HG02870 (cell line): ENCODE measurements at regions not wholly inside any gene's neighbourhood (a gene's known extent, or its start where the extent isn't known, plus 50 kb on each side); places are given as distances from the start of the nearest gene placed in this dataset.

ENCODE experiments used
- ATAC-seq: cut with Tn5 transposase; IDR thresholded peaks from one replicate; pipeline ENCODE4 v1.9.1; 2021; ENCODE audit warnings: mild to moderate bottlenecking, moderate library complexity; ENCODE audit not compliant: unreplicated experiment

- ATAC-seq: no peak
Observed at GRCh38 chr16:13856398-13856797, 63.6 kb upstream of the ERCC4 start.

DNA sequence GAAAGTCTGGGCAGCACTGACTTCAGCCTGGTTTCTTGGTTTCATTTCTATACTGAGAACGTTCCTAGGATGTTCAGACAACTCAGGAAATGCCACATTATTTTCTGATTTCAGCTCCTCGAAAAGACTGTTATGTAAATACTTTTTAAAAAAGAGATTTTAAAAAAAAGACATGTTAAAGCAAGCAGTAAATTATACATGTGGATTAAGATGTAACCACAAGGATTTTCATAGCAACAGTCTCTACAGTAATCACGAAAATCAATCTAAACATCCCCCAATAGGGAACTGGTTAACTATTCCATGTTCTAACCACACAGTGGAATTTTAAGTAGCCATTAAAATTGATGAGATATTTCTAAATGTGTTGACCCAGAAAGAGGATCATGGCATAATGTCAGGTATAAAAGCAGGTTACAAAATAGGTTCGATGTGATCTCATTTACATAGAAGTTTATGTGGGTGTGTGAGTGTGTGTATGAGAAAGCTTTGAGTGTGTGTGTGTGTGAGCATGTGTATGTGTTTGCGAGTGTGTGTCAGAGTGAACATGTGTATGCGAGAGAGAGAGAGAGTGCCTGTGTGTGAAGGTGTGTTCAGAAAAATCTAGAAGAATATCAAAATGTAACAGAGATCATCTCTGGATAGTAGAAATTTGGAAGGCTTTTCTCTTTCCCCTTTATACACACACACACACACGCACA lies 63.0 kb upstream of the ERCC4 start:
- no peak for ATAC-seq

- ATAC-seq: no peak
Observed at GRCh38 chr16:13858873-13859580, 60.9 kb upstream of the ERCC4 start.

DNA sequence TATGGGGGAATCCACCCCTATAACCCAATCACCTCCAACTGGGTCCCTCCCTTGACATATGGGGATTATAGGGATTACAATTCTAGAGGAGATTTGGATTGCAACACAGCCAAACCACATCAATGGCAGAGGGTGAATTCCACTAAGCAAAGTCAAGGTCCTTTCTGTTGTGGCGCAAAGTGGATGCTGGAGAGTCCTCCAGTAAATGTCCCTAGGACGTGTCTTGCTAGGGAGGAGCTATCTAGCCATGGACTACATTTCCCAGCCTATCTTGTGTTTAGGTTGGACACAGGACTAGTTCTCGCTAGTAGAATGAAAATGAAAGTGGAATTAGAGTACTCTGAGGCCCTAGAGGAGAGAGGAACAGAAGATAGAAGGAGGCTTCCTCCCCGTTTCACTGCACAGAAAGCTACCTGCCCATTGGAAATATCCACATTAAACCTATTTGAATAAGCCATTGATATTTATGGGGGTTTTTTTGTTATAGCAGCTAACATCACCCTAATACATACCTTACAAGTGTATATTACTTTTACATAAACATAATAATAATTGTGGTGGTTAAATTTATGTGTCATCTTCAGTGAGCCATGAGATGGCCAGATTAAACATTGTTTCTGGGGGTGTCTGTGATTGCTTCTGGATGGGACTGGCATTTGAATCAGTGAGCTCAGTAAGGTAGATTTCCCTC lies 56.7 kb upstream of the ERCC4 start:
- ATAC-seq: no peak

DNA sequence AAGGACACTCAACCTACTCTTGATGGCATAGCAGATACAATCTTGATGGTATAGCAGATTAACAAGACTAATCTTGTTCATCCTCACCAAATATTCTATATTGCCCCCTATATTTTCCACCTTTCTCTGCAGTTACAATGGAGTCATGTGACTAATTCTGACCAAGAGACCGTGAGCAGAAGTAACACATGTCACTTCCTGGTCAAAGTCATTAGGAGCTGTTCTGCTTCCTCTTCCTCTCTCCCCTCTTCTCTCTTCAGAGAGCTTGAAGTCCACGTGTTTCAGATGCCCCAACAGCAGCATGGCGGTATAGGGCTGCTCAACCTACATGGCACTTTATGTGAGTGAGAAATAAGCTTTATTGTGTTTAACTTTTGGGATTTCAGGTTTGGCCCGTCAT lies 55.3 kb upstream of the ERCC4 start:
- ATAC-seq: no peak

DNA sequence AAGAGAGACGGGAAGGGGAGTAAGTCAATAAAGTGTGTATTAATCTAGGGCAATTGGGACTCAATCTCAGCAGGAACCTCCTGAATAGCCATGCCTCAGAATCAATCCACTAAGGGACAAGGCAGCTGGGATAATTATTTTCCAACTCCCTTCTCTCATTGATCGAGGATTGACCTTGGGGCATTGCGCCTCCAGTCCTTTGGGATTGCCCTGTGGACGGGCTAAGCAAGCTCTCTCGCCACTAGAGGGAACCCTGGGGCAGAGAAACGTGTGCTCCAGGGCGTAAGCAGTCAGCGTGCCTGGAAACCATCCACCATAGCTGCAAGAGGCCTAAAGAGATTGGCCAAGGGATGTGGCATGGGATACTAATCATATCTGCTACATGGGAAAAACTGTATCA lies 53.9 kb upstream of the ERCC4 start:
- no peak for ATAC-seq
